DMS153 treated with DMSO at 0.1 percent for 48 hours (cell line): ENCODE measurements at regions not wholly inside any gene's neighbourhood (a gene's known extent, or its start where the extent isn't known, plus 50 kb on each side); places are given as distances from the start of the nearest gene placed in this dataset.
"Not testable (repeated sequence)": the region's sequence is repeated elsewhere in the genome, so short reads cannot be mapped to it uniquely, and the experiment has no call there.

Source experiments
- DNase-seq: peaks from one replicate; lab custom pipeline; 2025; ENCODE audit not compliant: unreplicated experiment; lab: John Stamatoyannopoulos, UW

DNA sequence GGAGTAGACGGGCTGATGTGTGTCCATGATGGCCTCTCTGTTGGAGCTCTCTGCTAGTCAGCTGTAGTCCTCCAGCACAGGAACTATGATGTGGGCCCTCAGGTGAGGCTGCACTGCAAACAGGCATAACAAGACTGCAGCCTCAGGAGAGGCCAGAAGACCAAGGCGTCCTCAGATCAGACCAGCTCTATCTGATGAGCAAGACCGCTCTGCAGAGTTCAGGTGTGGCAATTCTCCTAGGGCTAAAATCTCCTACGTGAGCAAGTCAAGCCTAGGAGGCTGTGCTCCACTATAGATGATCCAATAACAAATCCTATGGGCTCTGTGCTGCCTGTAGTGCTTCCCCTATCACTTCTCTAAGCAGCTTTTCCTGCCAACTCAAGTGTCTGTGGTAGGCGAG, 633.4 kb upstream of the SYNCRIP start:
- no peak for DNase-seq

DNA sequence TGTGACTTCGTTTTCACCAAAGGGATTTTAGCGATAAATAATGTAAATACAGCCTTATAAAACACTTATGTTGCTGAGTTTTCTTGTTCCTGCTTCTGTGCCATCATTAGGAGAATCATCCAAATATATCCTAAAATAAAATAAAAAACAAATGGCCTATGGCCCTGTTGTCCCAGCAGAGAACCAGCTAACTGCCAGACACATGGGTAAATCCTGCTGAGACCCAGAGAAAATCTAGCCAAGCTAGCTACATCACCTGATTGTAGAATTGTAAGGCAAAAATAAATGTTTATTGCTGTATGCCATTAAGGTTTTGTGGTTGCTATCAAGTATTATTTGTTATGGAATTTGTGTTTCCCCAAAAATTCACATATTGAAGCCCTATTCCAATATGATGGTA, 631.2 kb upstream of the SYNCRIP start:
- DNase-seq, result no peak

DNA sequence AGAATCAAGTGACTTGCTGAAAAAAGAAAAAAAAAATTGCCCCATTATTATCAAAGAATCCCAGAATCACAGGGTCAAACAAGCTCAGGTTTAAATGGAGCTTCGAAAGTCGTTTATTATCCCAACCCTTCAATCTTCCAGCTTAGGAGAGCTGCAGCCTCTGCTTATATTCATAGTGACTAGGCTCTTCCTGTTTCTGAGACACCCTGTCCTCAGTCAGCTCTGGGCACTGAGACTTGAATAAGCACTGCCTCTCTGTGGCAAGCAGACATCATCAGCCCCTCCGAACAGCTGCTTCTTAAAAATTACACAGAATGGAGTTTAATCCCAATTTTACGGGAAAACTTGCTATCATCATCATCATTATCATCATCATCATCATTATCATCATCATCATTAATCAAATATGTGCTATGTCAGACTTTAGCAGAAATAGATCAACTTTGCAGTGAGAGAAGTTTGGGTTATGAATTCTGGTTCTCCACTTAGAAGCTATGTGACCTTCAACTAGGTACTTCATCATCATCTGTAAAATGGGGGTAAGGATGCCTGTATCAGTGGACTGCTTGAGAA, 614.0 kb upstream of the SYNCRIP start:
- DNase-seq, result no peak

DNA sequence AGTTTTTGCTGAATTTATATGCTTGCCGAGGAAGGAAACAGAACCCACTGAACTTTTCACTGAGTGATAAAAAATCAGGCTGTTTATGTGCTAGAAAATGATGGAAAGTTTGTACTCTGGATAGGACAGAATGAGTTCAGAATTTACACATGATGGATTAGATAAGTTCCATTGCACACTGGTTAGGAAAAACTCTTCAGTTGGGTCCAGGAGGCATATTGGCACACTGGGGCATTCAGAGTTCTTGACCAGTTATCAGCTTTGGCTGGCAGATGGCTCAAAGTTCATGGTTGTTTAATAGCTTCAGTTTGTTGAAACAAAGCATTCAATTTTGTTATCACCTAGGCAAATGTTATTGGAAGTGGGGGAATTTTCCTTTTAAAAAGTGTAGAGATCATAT, 613.3 kb upstream of the SYNCRIP start:
- no peak for DNase-seq

DNA sequence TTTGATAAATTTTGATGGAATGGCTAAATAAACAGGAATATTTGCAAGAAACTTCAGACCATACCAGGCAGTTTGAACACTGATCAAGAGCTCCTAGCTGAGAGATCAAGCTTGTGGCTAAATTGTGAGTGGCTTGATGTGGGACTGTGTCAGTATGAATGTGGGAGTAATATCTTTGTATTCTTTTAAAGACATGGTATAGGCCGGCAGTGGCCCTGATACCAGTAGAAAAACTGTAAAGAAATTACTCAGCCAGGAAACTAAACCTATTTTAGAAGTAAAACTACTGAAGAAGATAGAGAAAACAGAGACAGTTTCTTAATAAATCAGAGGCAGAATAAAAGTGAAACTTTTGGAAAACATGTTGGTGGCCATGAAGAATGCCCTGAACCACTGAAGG, 608.4 kb upstream of the SYNCRIP start:
- DNase-seq, result no peak

DNA sequence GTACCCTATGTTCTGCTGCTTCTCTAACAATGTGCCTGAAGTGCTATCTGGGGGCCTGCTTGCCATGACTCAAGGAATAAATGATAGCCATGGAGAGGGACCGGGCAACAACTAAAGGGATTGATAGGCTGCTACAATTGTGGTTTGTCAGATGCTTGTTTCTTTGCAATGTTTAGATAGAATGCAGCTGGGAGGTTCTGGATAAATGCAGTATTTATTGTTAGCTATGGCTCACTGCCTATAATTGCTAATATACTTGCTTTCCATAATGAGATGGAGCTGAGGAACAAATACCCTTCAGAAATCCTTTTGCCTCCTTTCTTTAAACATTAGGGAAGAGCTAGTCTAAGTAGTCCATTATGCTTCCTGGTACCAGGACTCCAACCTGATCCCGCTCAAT, 575.2 kb upstream of the SYNCRIP start:
- DNase-seq, result no peak

DNA sequence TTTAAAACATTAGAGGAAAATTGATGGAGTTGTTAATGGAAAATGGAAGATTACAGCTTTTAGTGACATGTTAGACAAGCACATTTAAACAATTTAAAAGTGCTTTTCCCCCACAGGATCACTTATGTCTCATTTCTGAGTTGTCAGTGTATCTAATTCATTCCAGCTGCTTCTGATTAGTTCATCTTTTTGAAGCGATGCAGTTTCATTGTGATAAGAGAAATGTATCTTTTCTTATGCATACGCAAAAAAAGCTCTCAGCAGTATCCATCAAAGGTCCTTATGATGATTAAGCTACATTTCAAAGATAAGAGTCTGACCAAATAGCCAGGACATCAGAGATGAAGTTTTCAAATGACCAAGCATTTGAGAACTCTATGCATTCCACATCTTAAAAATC, 572.6 kb upstream of the SYNCRIP start:
- DNase-seq, result no peak

DNA sequence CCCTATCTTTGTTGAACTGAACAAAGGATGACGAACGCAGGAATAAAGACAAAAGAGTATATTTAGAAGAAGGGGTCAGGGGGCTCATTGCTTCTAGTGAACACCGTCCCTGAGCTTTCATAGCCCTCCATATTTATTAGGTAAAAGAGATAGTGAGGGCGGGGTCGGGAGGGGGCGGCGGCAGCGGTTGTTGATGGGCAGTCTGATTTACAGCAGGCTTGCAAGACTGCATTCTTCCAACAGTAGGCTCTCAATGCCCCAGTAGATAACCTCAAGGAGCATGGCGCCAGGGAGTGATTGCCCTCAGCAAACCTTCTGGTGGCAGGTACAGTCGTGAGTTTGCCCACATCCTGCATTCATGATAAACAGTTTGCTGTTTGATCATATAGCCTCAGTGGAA, 563.3 kb upstream of the SYNCRIP start:
- no peak for DNase-seq

DNA sequence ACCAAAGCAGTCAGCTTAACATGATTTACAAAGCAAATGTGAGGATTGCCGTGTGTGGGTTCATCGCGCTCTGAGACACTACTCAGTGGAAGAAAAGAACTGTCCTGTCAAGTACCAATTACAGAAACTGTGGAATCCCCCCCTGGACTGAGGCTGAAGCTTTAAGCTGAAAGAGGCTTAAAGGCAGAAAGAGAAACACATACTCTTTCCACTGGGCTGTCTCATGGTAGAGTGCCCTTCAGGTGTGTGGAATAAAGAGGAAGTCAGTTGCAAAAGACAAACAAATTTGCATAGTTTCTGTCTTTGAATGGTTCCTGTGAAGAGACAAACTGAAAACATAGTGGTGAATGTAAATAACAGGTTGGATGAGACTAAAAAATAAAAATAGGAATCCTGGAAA, 560.4 kb upstream of the SYNCRIP start:
- no peak for DNase-seq

DNA sequence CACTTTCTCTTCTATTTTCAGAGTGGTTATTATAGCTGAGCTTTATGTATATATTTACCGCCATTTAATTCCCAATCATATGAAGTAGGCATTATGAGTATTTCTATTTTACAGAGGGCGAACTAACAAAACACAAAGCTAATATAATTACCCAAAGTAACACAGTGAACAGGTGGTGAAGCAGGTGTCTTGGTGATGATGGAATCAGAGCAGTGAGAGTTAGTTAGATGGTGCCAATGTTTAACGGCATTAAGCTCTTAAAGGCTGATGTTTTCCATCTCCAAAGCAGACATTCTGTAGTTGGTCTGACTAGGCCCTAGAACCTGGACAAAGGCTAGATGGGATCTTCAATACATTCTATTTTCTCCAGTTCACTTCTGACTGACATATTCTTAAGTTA, 551.1 kb upstream of the SYNCRIP start:
- DNase-seq, result no peak

DNA sequence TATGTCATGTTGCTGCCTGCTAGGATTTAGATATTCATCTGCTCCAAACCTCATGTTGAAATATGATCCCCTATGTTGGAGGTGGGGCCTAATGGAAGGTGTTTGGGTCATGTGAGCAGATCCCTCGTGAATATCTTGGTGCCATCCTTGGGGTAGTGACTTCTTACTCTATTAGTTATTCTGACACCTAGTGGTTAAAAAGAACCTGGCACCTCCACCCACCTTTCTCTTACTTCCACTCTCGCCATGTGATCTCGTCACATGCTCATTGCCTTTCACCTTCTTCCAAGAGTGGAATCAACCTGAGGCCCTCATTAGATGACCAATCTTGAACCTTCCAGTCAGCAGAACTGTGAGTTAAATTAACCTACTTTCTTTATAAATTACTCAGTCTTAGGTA, 549.4 kb upstream of the SYNCRIP start:
- no peak for DNase-seq

DNA sequence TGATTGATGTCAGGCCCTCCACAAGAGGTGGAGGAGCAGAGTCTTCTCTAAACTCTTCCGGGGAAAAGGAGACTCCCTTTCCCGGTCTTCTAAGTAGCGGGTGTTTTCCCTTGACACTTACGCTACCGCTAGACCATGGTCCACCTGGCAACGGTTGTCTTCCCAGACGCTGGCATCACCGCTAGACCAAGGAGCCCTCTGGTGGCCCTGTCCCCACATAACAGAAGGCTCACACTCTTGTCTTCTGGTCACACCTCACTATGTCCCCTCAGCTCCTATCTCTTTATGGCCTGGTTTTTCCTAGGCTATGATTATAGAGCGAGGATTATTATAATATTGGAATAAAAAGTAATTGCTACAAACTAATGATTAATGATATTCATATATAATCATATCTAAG, 532.5 kb upstream of the SYNCRIP start:
- peak; percentile 43 for DNase-seq

DNA sequence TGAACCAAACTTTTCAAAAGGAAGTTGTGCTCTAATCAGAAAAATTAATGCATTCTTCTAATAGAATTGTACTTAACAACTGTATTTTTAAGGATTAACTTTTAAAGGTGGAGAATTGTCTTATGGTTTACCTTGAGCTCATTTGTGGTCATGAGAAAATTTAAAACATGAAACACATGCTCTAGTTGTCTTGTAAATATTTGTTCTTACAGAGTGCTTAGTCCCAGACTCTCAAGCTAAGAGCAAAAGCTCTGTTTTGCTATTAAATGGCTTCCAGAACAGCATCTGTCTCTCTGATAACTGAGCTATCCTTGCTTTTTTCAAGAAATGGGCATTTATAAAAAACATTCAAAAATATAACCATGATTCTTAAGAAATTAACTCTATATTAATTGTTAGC, 512.2 kb upstream of the SYNCRIP start:
- no peak for DNase-seq

DNA sequence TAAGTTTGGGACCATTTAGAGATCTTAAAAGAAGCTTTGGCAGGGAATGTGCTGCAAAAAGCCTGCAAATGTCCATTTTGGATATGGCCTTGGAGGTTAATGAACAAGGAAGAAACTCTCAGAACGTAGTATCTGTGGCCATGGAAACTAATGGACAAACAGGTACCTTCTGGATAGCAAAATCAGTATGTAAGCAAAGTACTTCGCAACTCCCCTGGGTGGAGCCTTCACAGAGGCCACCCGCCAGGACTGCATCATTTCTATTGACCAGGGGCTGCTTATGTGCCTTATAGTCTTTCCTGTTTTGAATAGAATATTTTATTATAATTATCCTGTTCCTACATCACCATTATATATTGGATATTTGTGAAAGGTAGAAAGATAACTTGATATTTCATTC, 510.8 kb upstream of the SYNCRIP start:
- no peak for DNase-seq

DNA sequence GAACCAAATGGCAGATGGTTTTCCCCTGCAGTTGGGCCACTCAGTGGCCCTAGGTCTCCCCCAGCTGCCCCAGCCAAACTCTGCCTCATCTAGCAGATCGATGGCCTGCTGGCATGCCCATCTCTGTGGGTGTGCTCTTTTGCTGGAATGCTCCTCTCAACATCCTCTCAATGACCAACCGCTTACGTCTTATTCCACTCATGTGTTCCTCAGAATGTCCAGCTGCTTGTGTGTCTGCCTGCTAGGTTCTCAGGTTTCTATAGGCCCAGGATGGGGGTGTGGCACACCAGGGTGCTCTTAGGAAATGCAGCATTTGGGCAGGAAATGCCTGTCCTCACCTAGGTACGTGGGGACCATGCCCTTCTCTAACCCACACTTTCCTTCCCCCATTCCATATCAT, 509.9 kb upstream of the SYNCRIP start:
- DNase-seq, result no peak

DNA sequence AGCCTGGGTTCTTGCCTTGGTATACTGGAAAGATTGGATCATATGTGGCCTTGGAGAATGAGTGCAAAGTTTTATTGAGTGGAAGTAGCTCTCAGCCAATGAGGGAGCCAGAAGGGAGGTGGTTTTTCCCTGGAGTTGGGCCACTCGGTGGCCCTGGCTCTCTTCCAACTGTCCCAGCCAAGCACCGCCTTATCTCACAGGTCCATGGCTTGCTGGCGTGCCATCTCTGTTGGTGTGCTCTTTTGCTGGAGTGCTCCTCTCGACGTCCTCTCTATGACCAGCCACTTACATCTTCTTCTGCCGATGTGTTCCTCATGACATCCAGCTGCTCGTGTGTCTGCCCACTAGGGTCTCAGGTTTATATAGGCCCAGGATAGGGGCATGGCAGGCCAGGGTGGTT, 505.9 kb upstream of the SYNCRIP start:
- no peak for DNase-seq

DNA sequence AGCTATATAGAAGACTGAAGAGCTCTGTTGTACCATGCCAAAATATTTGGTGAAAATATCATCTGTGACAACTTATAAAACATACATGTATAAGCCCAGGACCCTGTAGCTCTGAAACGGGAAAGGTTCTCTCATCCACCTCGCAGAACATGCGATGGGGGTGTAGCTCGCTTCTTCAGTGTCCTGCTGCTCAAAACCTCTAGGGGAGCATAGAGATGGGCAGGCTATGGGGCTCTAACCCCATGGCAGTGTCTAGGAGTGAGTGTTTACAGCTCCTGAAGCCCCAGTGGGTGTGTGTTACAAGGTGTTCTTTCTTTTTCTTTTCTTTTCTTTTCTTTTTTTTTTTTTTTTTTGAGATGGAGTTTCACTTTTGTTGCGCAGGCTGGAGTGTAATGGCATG, 505.2 kb upstream of the SYNCRIP start:
- no peak for DNase-seq

DNA sequence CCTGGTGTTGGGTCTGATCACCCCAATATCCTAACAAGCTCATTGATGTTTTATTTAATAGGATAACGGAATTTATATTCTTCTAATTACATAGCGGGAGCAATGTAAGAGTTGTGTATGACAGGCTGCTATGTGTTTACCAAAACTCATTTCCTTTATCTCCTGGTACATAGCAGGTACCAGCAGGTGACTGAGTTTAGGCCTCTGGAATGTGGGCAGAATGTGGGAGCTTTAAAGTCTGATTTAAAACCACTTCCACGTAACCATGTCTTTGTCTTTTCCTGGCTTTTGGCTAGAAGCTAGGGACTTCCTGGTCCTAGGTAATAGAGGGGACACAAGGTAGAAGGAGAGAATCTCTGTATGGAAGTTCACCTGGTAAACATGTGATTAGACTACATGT, 504.6 kb upstream of the SYNCRIP start:
- DNase-seq, result no peak

DNA sequence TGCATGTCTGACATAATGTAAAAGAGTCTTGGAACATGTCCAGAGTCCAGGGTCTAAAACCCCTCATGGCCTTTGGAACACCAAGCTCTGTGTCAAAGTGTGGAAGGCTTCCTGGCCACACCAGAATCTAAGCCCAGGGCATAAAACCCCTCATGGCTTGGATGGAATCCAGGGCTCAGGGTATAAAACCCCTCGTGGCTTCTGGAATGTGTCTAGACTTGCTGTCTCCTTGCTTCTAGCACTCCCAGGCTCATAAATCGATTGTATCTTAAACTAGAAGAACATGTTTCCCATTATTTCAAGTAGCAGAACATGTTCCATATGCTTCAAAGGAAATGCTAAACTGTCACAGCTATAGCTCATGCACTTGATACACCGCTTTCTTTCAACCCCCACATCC, 504.1 kb upstream of the SYNCRIP start:
- not testable (repeated sequence) for DNase-seq

DNA sequence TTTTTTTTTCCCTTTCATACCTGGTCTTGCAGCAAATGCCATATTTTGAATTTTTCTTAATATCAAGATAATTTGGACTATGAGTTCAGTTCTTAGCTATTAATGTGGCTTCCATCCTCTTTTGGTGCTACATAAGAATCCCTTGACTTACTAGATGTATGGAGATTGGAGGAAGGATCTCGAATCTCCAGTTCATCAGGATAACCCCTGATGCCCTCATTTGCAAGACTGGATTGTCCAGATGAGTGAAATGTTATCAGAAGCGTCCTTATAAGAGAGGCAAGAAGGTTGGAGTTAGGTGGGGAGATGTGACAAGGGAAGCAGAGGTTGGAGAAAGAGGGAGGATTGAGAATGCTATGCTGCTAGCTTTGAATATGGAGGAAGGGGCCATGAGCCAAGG, 499.6 kb upstream of the SYNCRIP start:
- DNase-seq, result no peak

DNA sequence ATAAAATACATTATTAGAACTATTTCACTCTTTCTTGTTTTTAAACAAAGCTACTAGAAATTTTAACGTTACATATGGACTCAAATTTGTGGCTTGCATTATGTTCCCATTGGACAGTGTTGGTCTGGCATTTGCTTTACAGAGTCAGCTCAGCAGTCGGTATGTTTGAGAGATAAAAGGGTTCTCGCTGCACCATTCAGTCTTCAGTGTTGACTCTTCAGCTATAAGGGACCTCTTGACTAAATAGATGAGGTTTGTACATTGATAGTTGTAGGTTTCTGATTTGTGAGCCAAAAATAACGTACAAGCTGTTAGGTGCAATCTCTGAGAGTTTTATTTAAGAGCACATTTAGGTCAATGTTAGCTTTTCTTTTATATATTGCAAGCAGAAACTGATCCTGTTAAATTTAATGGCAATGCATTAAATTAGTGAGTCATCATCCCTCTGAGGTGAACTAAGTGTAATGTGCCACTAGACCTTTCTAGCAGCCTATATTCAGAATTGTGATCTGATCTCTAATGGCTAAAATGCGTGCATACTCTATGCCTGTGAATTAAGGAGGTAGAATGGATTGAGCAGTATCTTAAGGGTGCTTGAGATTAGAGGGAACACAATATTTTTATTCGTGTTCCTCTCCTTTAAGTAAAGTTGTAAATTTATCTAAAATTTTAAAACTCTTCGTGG, 485.6 kb upstream of the SYNCRIP start:
- DNase-seq, result peak; percentile 33

DNA sequence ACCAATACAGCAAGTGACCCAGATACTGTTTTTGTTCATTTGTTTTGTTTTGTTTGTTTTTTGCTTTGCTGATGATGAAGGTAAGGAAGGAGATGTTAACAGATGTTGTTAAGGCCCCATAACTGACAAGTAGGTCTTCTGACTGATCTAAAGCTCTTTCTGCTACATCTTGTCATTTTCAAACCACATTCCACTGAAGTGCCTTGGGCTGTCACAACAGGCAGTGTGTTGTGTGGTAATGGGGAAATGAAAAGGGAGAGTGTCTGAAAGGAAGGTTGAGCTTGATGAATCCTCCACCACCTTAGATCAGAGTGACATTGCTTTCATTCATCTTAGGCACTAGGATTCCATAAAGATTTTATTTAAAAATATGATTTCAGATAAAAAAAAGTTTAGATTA, 479.4 kb upstream of the SYNCRIP start:
- no peak for DNase-seq

DNA sequence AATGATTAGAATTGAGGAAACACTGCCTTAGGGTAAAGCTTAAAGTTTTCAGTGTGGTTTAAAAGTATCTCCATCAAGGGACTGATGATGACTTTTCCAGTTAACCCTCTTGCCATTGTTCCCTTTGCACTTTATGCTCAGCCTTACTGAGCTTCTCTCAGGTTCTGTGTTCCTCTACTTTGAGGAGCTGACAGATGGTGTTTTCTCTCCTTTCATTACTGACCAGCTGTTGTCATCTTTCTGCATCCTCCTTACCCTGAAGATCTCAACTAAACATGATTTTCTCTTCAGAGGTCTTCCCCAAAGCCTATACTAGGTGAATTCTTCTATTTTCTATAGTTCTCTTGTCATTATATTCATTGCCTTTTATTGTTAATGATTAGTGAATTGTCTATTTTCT, 475.6 kb upstream of the SYNCRIP start:
- DNase-seq, result no peak
